Transverse colon (tissue), 3 donors: ENCODE measurements at regions not wholly inside any gene's neighbourhood (a gene's known extent, or its start where the extent isn't known, plus 50 kb on each side); places are given as distances from the start of the nearest gene placed in this dataset.

ENCODE experiments used
- POLR2A ChIP-seq: fragments of 450-650 bp; IDR thresholded peaks from one replicate; pipeline ENCODE4 v1.6.1; 2016; ENCODE audit warnings: antibody characterized with exemption, mild to moderate bottlenecking, moderate library complexity
- POLR2AphosphoS5 ChIP-seq, 3 donors: sonication (generic); formaldehyde crosslinking; IDR thresholded peaks; one replicate each; pipeline ENCODE4 v1.6.1; 2016; ENCODE audit warnings: antibody characterized with exemption in 3 of 3

GRCh38 chr1:80509965-80510522 lies 1290.7 kb upstream of the ADGRL2 start:
- TF ChIP-seq POLR2AphosphoS5 (IDR thresholded peaks at IDR 0.05) = no peak
- TF ChIP-seq POLR2A = no peak
